IMR-90 (cell line): ENCODE measurements at regions not wholly inside any gene's neighbourhood (a gene's known extent, or its start where the extent isn't known, plus 50 kb on each side); places are given as distances from the start of the nearest gene placed in this dataset.

Source experiments
- ATAC-seq: fragments of 200-7000 bp; cut with Tn5 transposase; 2 replicates; pipeline ENCODE4 v1.9.1; 2020; ENCODE audit warnings: low read depth, mild to moderate bottlenecking, moderate library complexity
- BruUV-seq: library from RNA; stranded (reverse); fragments of 400-500 nt; replicated peaks from 2 replicates; lab custom pipeline; 2021; lab: Mats Ljungman, UMichigan
- CTCF ChIA-PET: fragments of 300-600 bp; formaldehyde crosslinking; extraction: SDS; loops from one replicate; lab custom pipeline; 2021; ENCODE audit warnings: antibody characterized with exemption; lab: Yijun Ruan, JAX
- POLR2A ChIA-PET: fragments of 300-600 bp; sonication (Branson Sonifier 250); formaldehyde crosslinking; loops from one replicate; lab custom pipeline; 2022; ENCODE audit warnings: antibody characterized with exemption; ENCODE audit not compliant: unreplicated experiment; lab: Charles Lee
- DNase-seq: peaks from one replicate; pipeline ENCODE4 v3.0.0; 2013
- H2AFZ ChIP-seq: replicated peaks from 2 replicates; pipeline ENCODE3; 2013; ENCODE audit warnings: low read length, mild to moderate bottlenecking; ENCODE audit not compliant: poor library complexity
- H2AK5ac ChIP-seq: 2 replicates; pipeline ENCODE4 v1.6.1; 2013; ENCODE audit warnings: low read depth, low read length, inconsistent platforms
- H2AK9ac ChIP-seq: replicated peaks from 2 replicates; pipeline ENCODE3; 2013; ENCODE audit warnings: mild to moderate bottlenecking, low read depth, low read length, moderate library complexity; ENCODE audit not compliant: poor library complexity
- H2BK120ac ChIP-seq: 2 replicates; pipeline ENCODE4 v1.6.1; 2013; ENCODE audit warnings: low read depth, low read length, inconsistent platforms
- H2BK15ac ChIP-seq: 3 replicates; pipeline ENCODE4 v1.6.1; 2013; ENCODE audit warnings: low read depth, low read length, inconsistent platforms
- H2BK20ac ChIP-seq: 2 replicates; pipeline ENCODE4 v1.6.1; 2013; ENCODE audit warnings: low read depth, mild to moderate bottlenecking, inconsistent platforms, low read length, moderate library complexity
- H2BK5ac ChIP-seq: 2 replicates; pipeline ENCODE4 v1.6.1; 2013; ENCODE audit warnings: mild to moderate bottlenecking, low read depth, low read length, inconsistent platforms; ENCODE audit not compliant: poor library complexity, severe bottlenecking
- H3K14ac ChIP-seq: replicated peaks from 2 replicates; pipeline ENCODE4 v1.6.1; 2013; ENCODE audit warnings: low read depth, low read length, inconsistent platforms
- H3K18ac ChIP-seq: 2 replicates; pipeline ENCODE4 v1.6.1; 2013; ENCODE audit warnings: low read depth, low read length, control low read depth
- H3K23ac ChIP-seq: 2 replicates; pipeline ENCODE4 v1.6.1; 2013; ENCODE audit warnings: low read depth, low read length, inconsistent platforms
- H3K27ac ChIP-seq: 2 replicates; pipeline ENCODE4 v1.5.1; 2013; ENCODE audit warnings: mild to moderate bottlenecking, control low read depth, low read length; ENCODE audit not compliant: insufficient read depth
- H3K27me3 ChIP-seq: 2 replicates; pipeline ENCODE4 v1.6.1; 2013; ENCODE audit warnings: low read length; ENCODE audit not compliant: control insufficient read depth, insufficient read depth
- H3K36me3 ChIP-seq: 2 replicates; pipeline ENCODE4 v1.6.1; 2013; ENCODE audit warnings: low read length, mixed read lengths; ENCODE audit not compliant: control insufficient read depth, insufficient read depth
- H3K4ac ChIP-seq: 2 replicates; pipeline ENCODE4 v1.6.1; 2013; ENCODE audit warnings: low read depth, low read length, inconsistent platforms
- H3K4me1 ChIP-seq: 2 replicates; pipeline ENCODE4 v1.6.1; 2013; ENCODE audit warnings: low read length, mixed read lengths; ENCODE audit not compliant: control insufficient read depth, insufficient read depth
- H3K4me2 ChIP-seq: 2 replicates; pipeline ENCODE4 v1.6.1; 2013; ENCODE audit warnings: low read depth, mild to moderate bottlenecking, control low read depth, low read length, moderate library complexity
- H3K4me3 ChIP-seq: 2 replicates; pipeline ENCODE4 v1.5.1; 2013; ENCODE audit warnings: low read depth, mild to moderate bottlenecking, control low read depth, low read length, moderate library complexity; ENCODE audit not compliant: insufficient read depth
- H3K56ac ChIP-seq: 2 replicates; pipeline ENCODE4 v1.6.1; 2013; ENCODE audit warnings: low read length, inconsistent platforms; ENCODE audit not compliant: insufficient read depth; ENCODE audit errors: extremely low read depth
- H3K79me1 ChIP-seq, 2 experiments: 2 replicates each; pipeline ENCODE4 v1.6.1; 2013; ENCODE audit warnings: low read length in 2 of 2, inconsistent platforms in 1 of 2, low read depth in 1 of 2
- H3K9ac ChIP-seq: 2 replicates; pipeline ENCODE4 v1.6.1; 2013; ENCODE audit warnings: low read depth, low read length, control low read depth
- H3K9me1 ChIP-seq: 2 replicates; pipeline ENCODE4 v1.6.1; 2013; ENCODE audit warnings: low read length, inconsistent platforms; ENCODE audit not compliant: insufficient read depth
- H3K9me3 ChIP-seq: 2 replicates; pipeline ENCODE4 v1.6.1; 2013; ENCODE audit warnings: low read length; ENCODE audit not compliant: control insufficient read depth, insufficient read depth
- H4K20me1 ChIP-seq: 2 replicates; pipeline ENCODE4 v1.6.1; 2013; ENCODE audit warnings: low read length, inconsistent platforms; ENCODE audit not compliant: insufficient read depth
- H4K5ac ChIP-seq: 2 replicates; pipeline ENCODE4 v1.6.1; 2013; ENCODE audit warnings: mild to moderate bottlenecking, low read depth, low read length, control low read depth
- H4K8ac ChIP-seq, 2 experiments: 2 replicates each; pipeline ENCODE4 v1.6.1; 2013; ENCODE audit warnings: low read depth in 2 of 2, low read length in 2 of 2, control low read depth in 1 of 2, inconsistent platforms in 1 of 2
- H4K91ac ChIP-seq: 2 replicates; pipeline ENCODE4 v1.6.1; 2013; ENCODE audit warnings: low read depth, low read length, inconsistent platforms; ENCODE audit not compliant: insufficient read depth
- BHLHE40 ChIP-seq: fragments of 150-350 bp; IDR thresholded peaks from 2 replicates; pipeline ENCODE4 v1.6.1; 2016; ENCODE audit warnings: mild to moderate bottlenecking, low read depth, low read length
- CEBPB ChIP-seq: IDR thresholded peaks from 2 replicates; pipeline ENCODE4 v1.6.1; 2012; ENCODE audit warnings: low read depth, low read length, improper control_type of control experiment
- CHD1 ChIP-seq: IDR thresholded peaks from 2 replicates; pipeline ENCODE4 v1.6.1; 2012; ENCODE audit warnings: low read depth, low read length, improper control_type of control experiment
- CTCF ChIP-seq: conservative IDR thresholded peaks from 2 replicates; pipeline ENCODE4 v1.5.1; 2012; ENCODE audit warnings: mild to moderate bottlenecking, low read depth, low read length, improper control_type of control experiment
- ELK1 ChIP-seq: fragments of 150-350 bp; IDR thresholded peaks from 2 replicates; pipeline ENCODE4 v1.6.1; 2016; ENCODE audit warnings: low read depth, mild to moderate bottlenecking, low read length, moderate library complexity, borderline replicate concordance
- FOS ChIP-seq: fragments of 150-350 bp; IDR thresholded peaks from 2 replicates; pipeline ENCODE4 v1.6.1; 2016; ENCODE audit warnings: low read depth, low read length
- MAFK ChIP-seq: IDR thresholded peaks from 2 replicates; pipeline ENCODE4 v1.6.1; 2012; ENCODE audit warnings: low read depth, low read length, improper control_type of control experiment
- MAZ ChIP-seq: IDR thresholded peaks from 2 replicates; pipeline ENCODE4 v1.6.1; 2012; ENCODE audit warnings: low read depth, mild to moderate bottlenecking, low read length, improper control_type of control experiment, moderate library complexity, borderline replicate concordance
- MXI1 ChIP-seq: IDR thresholded peaks from 2 replicates; pipeline ENCODE4 v1.6.1; 2012; ENCODE audit warnings: low read depth, mild to moderate bottlenecking, low read length, moderate library complexity, borderline replicate concordance
- NFE2L2 ChIP-seq: fragments of 150-350 bp; IDR thresholded peaks from 2 replicates; pipeline ENCODE4 v1.6.1; 2016; ENCODE audit warnings: low read depth, mild to moderate bottlenecking, low read length
- POLR2A ChIP-seq: IDR thresholded peaks from 2 replicates; pipeline ENCODE4 v1.6.1; 2012; ENCODE audit warnings: mild to moderate bottlenecking, low read depth, low read length
- RAD21 ChIP-seq: IDR thresholded peaks from 2 replicates; pipeline ENCODE4 v1.6.1; 2012; ENCODE audit warnings: low read length, improper control_type of control experiment
- RCOR1 ChIP-seq: IDR thresholded peaks from 2 replicates; pipeline ENCODE4 v1.6.1; 2012; ENCODE audit warnings: mild to moderate bottlenecking, low read length, improper control_type of control experiment; ENCODE audit not compliant: insufficient replicate concordance
- RFX5 ChIP-seq: IDR thresholded peaks from 2 replicates; pipeline ENCODE4 v1.8.0; 2012; ENCODE audit warnings: low read depth, mild to moderate bottlenecking, low read length, moderate library complexity
- SMC3 ChIP-seq: fragments of 150-350 bp; IDR thresholded peaks from 2 replicates; pipeline ENCODE4 v1.6.1; 2016; ENCODE audit warnings: low read depth, mild to moderate bottlenecking, antibody characterized with exemption, low read length, moderate library complexity
- WGBS, 2 experiments: methylation state at CpG; one replicate each; pipeline versions ENCODE4 v1.1.5 to v1.1.7; 2013; ENCODE audit warnings: missing lambda C conversion rate in 2 of 2; ENCODE audit not compliant: insufficient read length in 1 of 2; ENCODE audit errors: extremely low coverage in 2 of 2; 5-methylcytosine and 5-hydroxymethylcytosine counted together
- dilution Hi-C: fragments of 300-500 bp; cut with HindIII; formaldehyde crosslinking; loops from one replicate; pipeline ENCODE4 v1.14.3; 2018; ENCODE audit warnings: low sequenced_read_pairs; ENCODE audit not compliant: unreplicated experiment
- in situ Hi-C: fragments of 300-500 bp; cut with MboI; formaldehyde crosslinking; loops from 3 replicates; pipeline ENCODE4 v1.14.3; 2019; ENCODE audit warnings: low sequenced_read_pairs, inconsistent platforms, mixed read lengths
- intact Hi-C: fragments of 100-400 bp; cut with micrococcal nuclease; formaldehyde crosslinking; loops from 2 replicates; pipeline ENCODE4 v1.10.0; 2022

- no peak overlapping the region for H4K5ac ChIP-seq
- DNase-seq (no peak), ATAC-seq (no peak)
- TF ChIP-seq ELK1 (no peak), POLR2A (no peak), CHD1 (no peak), RAD21 (no peak), MAFK (no peak), CEBPB (no peak), CTCF (no peak), RFX5 (no peak), NFE2L2 (no peak), BHLHE40 (no peak), RCOR1 (no peak), SMC3 (no peak), MAZ (no peak), MXI1 (no peak), FOS (no peak)
- H3K36me3 ChIP-seq: no peaks in the 10 kb centered on the region
- in situ Hi-C loops (no loop called here), intact Hi-C loops (no loop called here), dilution Hi-C loops (no loop called here)
- no peak overlapping the region for H4K91ac ChIP-seq
- no peak overlapping the region for H3K4me3 ChIP-seq
- no CpG with 5 or more reads among the region's 4 CpGs for WGBS, 2 experiments
- H2BK20ac ChIP-seq: no peak overlapping the region
- H3K4me2 ChIP-seq: no peak overlapping the region
- H3K9me3 ChIP-seq: no peaks in the 10 kb centered on the region
- H3K56ac ChIP-seq: no peak overlapping the region
- ChIA-PET POLR2A (no interaction called here), CTCF (interaction anchor here (0.7 kb wide), 1 partner anchor 975 kb away, joined by 3 read pairs; no protein-coding TSS in a partner anchor)
- no peak overlapping the region for H2AK5ac ChIP-seq
- no peak overlapping the region for H3K18ac ChIP-seq
- no peak overlapping the region for H4K8ac ChIP-seq
- no peak overlapping the region for H3K14ac ChIP-seq
- no TSS peak for BruUV-seq
- no peaks in the 10 kb centered on the region for H3K4me1 ChIP-seq
- no peak overlapping the region for H2BK15ac ChIP-seq
- H3K4ac ChIP-seq: no peak overlapping the region
- H3K23ac ChIP-seq: no peak overlapping the region
- no peak overlapping the region for H3K27ac ChIP-seq
- H2BK120ac ChIP-seq: no peak overlapping the region
- no peaks in the 10 kb centered on the region for H4K20me1 ChIP-seq
- H3K9ac ChIP-seq: no peak overlapping the region
- no peak overlapping the region for H2BK5ac ChIP-seq
- no peaks in the 10 kb centered on the region for H3K27me3 ChIP-seq
- H2AFZ ChIP-seq: no peak overlapping the region
- H3K9me1 ChIP-seq: no peaks in the 10 kb centered on the region
- no peak overlapping the region for H2AK9ac ChIP-seq
- H3K79me1 ChIP-seq: no peaks in the 10 kb centered on the region
These were observed 1340.3 kb upstream of the GOT2 start for GRCh38 chr16:60074378-60074777.
